Keratinocyte (primary cell): ENCODE measurements at regions not wholly inside any gene's neighbourhood (a gene's known extent, or its start where the extent isn't known, plus 50 kb on each side); places are given as distances from the start of the nearest gene placed in this dataset.

ENCODE experiments used
- DNase-seq: peaks from one replicate; pipeline ENCODE4 v3.0.0-alpha.2; 2011; ENCODE audit warnings: low read depth, missing footprints, low spot score
- FAIRE-seq: peaks from 2 replicates; lab custom pipeline; 2011; peaks lifted over from hg19 to GRCh38; lab: Jason Lieb, UNC
- H2AFZ ChIP-seq: 2 replicates; pipeline ENCODE4 v1.6.0; 2012; ENCODE audit warnings: low read length, control low read depth, inconsistent platforms; ENCODE audit not compliant: control insufficient read depth
- H3K27ac ChIP-seq: 2 replicates; pipeline ENCODE4 v1.5.1; 2011; ENCODE audit warnings: low read length; ENCODE audit not compliant: control insufficient read depth, insufficient read depth
- H3K27me3 ChIP-seq: 3 replicates; pipeline ENCODE4 v1.6.0; 2011; ENCODE audit warnings: low read length; ENCODE audit not compliant: control insufficient read depth, insufficient read depth; ENCODE audit errors: extremely low read depth
- H3K36me3 ChIP-seq, 2 experiments: 2 replicates in 1 of 2; 3 replicates in 1 of 2; pipeline ENCODE4 v1.5.1; 2011; ENCODE audit warnings: low read length in 2 of 2, mild to moderate bottlenecking in 1 of 2; ENCODE audit not compliant: control insufficient read depth in 2 of 2, insufficient read depth in 2 of 2; ENCODE audit errors: extremely low read depth in 1 of 2
- H3K4me1 ChIP-seq: 3 replicates; pipeline ENCODE4 v1.5.1; 2011; ENCODE audit warnings: low read length; ENCODE audit not compliant: control insufficient read depth, insufficient read depth; ENCODE audit errors: extremely low read depth
- H3K4me2 ChIP-seq: 3 replicates; pipeline ENCODE4 v1.6.0; 2011; ENCODE audit warnings: low read depth, low read length; ENCODE audit not compliant: control insufficient read depth, insufficient read depth; ENCODE audit errors: extremely low read depth
- H3K4me3 ChIP-seq, 3 experiments: fragments of 200-600 bp in 1 of 3; sonication (generic) in 1 of 3; 2 replicates in 2 of 3; 3 replicates in 1 of 3; pipeline ENCODE4 v1.5.1; 2011 to 2016; ENCODE audit warnings: low read length in 3 of 3, mild to moderate bottlenecking in 3 of 3, control low read depth in 2 of 3, inconsistent platforms in 1 of 3, low read depth in 1 of 3, mixed read lengths in 1 of 3, mixed run types in 1 of 3, moderate library complexity in 1 of 3; ENCODE audit not compliant: control insufficient read depth in 2 of 3, insufficient read depth in 2 of 3; ENCODE audit errors: extremely low read depth in 1 of 3
- H3K79me2 ChIP-seq: 2 replicates; pipeline ENCODE4 v1.6.0; 2012; ENCODE audit warnings: low read length; ENCODE audit not compliant: control insufficient read depth, insufficient read depth
- H3K9ac ChIP-seq: 3 replicates; pipeline ENCODE4 v1.6.0; 2011; ENCODE audit warnings: low read length; ENCODE audit not compliant: control insufficient read depth, insufficient read depth; ENCODE audit errors: extremely low read depth
- H3K9me1 ChIP-seq: 3 replicates; pipeline ENCODE4 v1.6.0; 2011; ENCODE audit warnings: low read length; ENCODE audit not compliant: control insufficient read depth, insufficient read depth; ENCODE audit errors: extremely low read depth
- H3K9me3 ChIP-seq: 2 replicates; pipeline ENCODE4 v1.5.1; 2012; ENCODE audit warnings: low read depth, low read length; ENCODE audit not compliant: control insufficient read depth
- H4K20me1 ChIP-seq: 3 replicates; pipeline ENCODE4 v1.6.0; 2011; ENCODE audit warnings: low read length; ENCODE audit not compliant: control insufficient read depth, insufficient read depth; ENCODE audit errors: extremely low read depth
- CTCF ChIP-seq, 3 experiments: IDR thresholded peaks in 1 of 3; conservative IDR thresholded peaks in 1 of 3; optimal IDR thresholded peaks in 1 of 3; 2 replicates in 2 of 3; 3 replicates in 1 of 3; pipeline versions ENCODE3 to v1.5.1; 2011; ENCODE audit warnings: low read length in 3 of 3, mild to moderate bottlenecking in 3 of 3, moderate library complexity in 2 of 3, control low read depth in 1 of 3, inconsistent platforms in 1 of 3; ENCODE audit not compliant: insufficient read depth in 2 of 3; ENCODE audit errors: extremely low read depth in 1 of 3
- EZH2 ChIP-seq: IDR thresholded peaks from one replicate; pipeline ENCODE4 v1.6.1; 2012; ENCODE audit warnings: inconsistent platforms, mild to moderate bottlenecking, low read length, moderate library complexity
- dilution Hi-C: fragments of 300-500 bp; cut with MboI; formaldehyde crosslinking; loops from one replicate; pipeline ENCODE4 v1.7.0; 2020; ENCODE audit warnings: low sequenced_read_pairs; ENCODE audit not compliant: extremely low pct_ligation_motif_present

- Histone ChIP-seq H3K79me2 (no peaks in the 10 kb centered on the region), H3K9ac (no peak overlapping the region), H2AFZ (no peak overlapping the region), H3K9me3 (no peaks in the 10 kb centered on the region), H3K9me1 (no peaks in the 10 kb centered on the region), H3K36me3 (no peaks in the 10 kb centered on the region), H4K20me1 (no peaks in the 10 kb centered on the region), H3K4me2 (no peak overlapping the region), H3K27me3 (no peaks in the 10 kb centered on the region), H3K4me3 (no peak overlapping the region), H3K27ac (no peak overlapping the region), H3K4me1 (no peaks in the 10 kb centered on the region)
- dilution Hi-C loops, result no loop called here
- FAIRE-seq, result no peak
- DNase-seq, result no peak
- TF ChIP-seq EZH2 (no peak), CTCF (optimal IDR thresholded peaks at IDR 0.05 in 1 of 3, IDR thresholded peaks at IDR 0.05 in 1 of 3, conservative IDR thresholded peaks at IDR 0.05 in 1 of 3; ENCODE audit: extremely low read depth in 1 of 3, insufficient read depth in 2 of 3, low read length in 3 of 3) (no peak)
Observed at GRCh38 chr1:163570071-163570470, 248.3 kb downstream of the NUF2 start.

- Histone ChIP-seq H2AFZ (no peak overlapping the region), H3K36me3 (no peaks in the 10 kb centered on the region), H3K9me1 (no peaks in the 10 kb centered on the region), H3K9me3 (no peaks in the 10 kb centered on the region), H3K4me2 (no peak overlapping the region), H3K9ac (no peak overlapping the region), H3K27ac (no peak overlapping the region), H4K20me1 (no peaks in the 10 kb centered on the region), H3K79me2 (no peaks in the 10 kb centered on the region), H3K4me3 (no peak overlapping the region), H3K4me1 (no peaks in the 10 kb centered on the region), H3K27me3 (no peaks in the 10 kb centered on the region)
- DNase-seq (no peak), FAIRE-seq (no peak)
- dilution Hi-C loops, result no loop called here
- TF ChIP-seq EZH2, result no peak
- no peak for TF ChIP-seq CTCF (optimal IDR thresholded peaks at IDR 0.05 in 1 of 3, IDR thresholded peaks at IDR 0.05 in 1 of 3, conservative IDR thresholded peaks at IDR 0.05 in 1 of 3; ENCODE audit: extremely low read depth in 1 of 3, insufficient read depth in 2 of 3, low read length in 3 of 3)
Observed at GRCh38 chr1:163571950-163572349, 250.2 kb downstream of the NUF2 start.
